Choroid plexus epithelial cell (primary cell): ENCODE measurements at regions not wholly inside any gene's neighbourhood (a gene's known extent, or its start where the extent isn't known, plus 50 kb on each side); places are given as distances from the start of the nearest gene placed in this dataset.

Experiments used
- DNase-seq: peaks from one replicate; pipeline ENCODE4 v3.0.0-alpha.2; 2010; ENCODE audit warnings: low read depth
- H3K4me3 ChIP-seq: 2 replicates; pipeline ENCODE4 v1.5.1; 2011; ENCODE audit warnings: low read depth, mild to moderate bottlenecking, control low read depth, low read length, moderate library complexity
- CTCF ChIP-seq: conservative IDR thresholded peaks from 2 replicates; pipeline ENCODE4 v1.5.1; 2011; ENCODE audit warnings: low read depth, mild to moderate bottlenecking, control low read depth, inconsistent platforms, low read length, moderate library complexity

GRCh38 chr15:69653306-69653705, 200.7 kb downstream of the RPLP1 start:
- H3K4me3 ChIP-seq = no peak overlapping the region
- no peak for DNase-seq
- no peak for TF ChIP-seq CTCF

- no peak overlapping the region for H3K4me3 ChIP-seq
- TF ChIP-seq CTCF = no peak
- no peak for DNase-seq
Measured at GRCh38 chr15:69653846-69654245, 201.2 kb downstream of the RPLP1 start.

- no peak overlapping the region for H3K4me3 ChIP-seq
- no peak for DNase-seq
- TF ChIP-seq CTCF = no peak
Measured at GRCh38 chr15:69656271-69657030, 203.8 kb downstream of the RPLP1 start.

- TF ChIP-seq CTCF = no peak
- no peak overlapping the region for H3K4me3 ChIP-seq
- DNase-seq = no peak
Measured at GRCh38 chr15:69657626-69658025, 205.0 kb downstream of the RPLP1 start.

- no peak overlapping the region for H3K4me3 ChIP-seq
- TF ChIP-seq CTCF = no peak
- DNase-seq = no peak
Measured at GRCh38 chr15:69658411-69658945, 205.9 kb downstream of the RPLP1 start.

GRCh38 chr15:69659454-69660050, 206.9 kb downstream of the RPLP1 start:
- DNase-seq = no peak
- H3K4me3 ChIP-seq = no peak overlapping the region
- no peak for TF ChIP-seq CTCF

GRCh38 chr15:69660114-69660513, 207.5 kb downstream of the RPLP1 start:
- TF ChIP-seq CTCF = no peak
- no peak for DNase-seq
- no peak overlapping the region for H3K4me3 ChIP-seq
